ENCODE measurements at regions not wholly inside any gene's neighbourhood (a gene's known extent, or its start where the extent isn't known, plus 50 kb on each side); places are given as distances from the start of the nearest gene placed in this dataset.

GRCh38 chr11:97717922-97718321 lies 1302.8 kb upstream of the CNTN5 start:
- H3K18ac ChIP-seq (ENCODE audit: low read depth, low read length) = no peak overlapping the region
- ChIA-PET CTCF (interaction anchor here (0.6 kb wide), 1 partner anchor 28 kb away, joined by 4 read pairs; no protein-coding TSS in a partner anchor), POLR2A (ENCODE audit: unreplicated experiment) (no interaction called here)
- H2BK5ac ChIP-seq (ENCODE audit: low read depth, low read length, poor library complexity, severe bottlenecking) = no peak overlapping the region
- intact Hi-C loops (cut with micrococcal nuclease) = no loop called here
- in situ Hi-C loops (cut with MboI; ENCODE audit: low sequenced_read_pairs) = no loop called here
- no peak overlapping the region for H2AFZ ChIP-seq (replicated peaks; ENCODE audit: low read length, poor library complexity)
- H2BK15ac ChIP-seq (ENCODE audit: low read depth, low read length) = no peak overlapping the region
- no TSS peak for BruUV-seq (replicated peaks)
- H3K27ac ChIP-seq (ENCODE audit: insufficient read depth, low read length) = no peak overlapping the region
- no peak overlapping the region for H2BK120ac ChIP-seq (ENCODE audit: low read depth, low read length)
- H3K36me3 ChIP-seq (ENCODE audit: control insufficient read depth, insufficient read depth, low read length) = no peaks in the 10 kb centered on the region
- peaks cover 7% of the 10 kb centered on the region; the same call in 1 of the 2 replicates for H3K4me1 ChIP-seq (ENCODE audit: control insufficient read depth, insufficient read depth, low read length)
- no peaks in the 10 kb centered on the region for H3K9me1 ChIP-seq (ENCODE audit: insufficient read depth, low read length)
- no peak overlapping the region for H3K56ac ChIP-seq (ENCODE audit: extremely low read depth, insufficient read depth, low read length)
- no peak overlapping the region for H4K8ac ChIP-seq (ENCODE audit: low read depth in 2 of 2, low read length in 2 of 2)
- H3K27me3 ChIP-seq (ENCODE audit: control insufficient read depth, insufficient read depth, low read length) = no peaks in the 10 kb centered on the region
- H3K23ac ChIP-seq (ENCODE audit: low read depth, low read length) = no peak overlapping the region
- H3K4me2 ChIP-seq (ENCODE audit: low read depth, low read length) = no peak overlapping the region
- no peak for TF ChIP-seq RAD21 (IDR thresholded peaks at IDR 0.05; ENCODE audit: low read length)
- no peak for TF ChIP-seq ELK1 (IDR thresholded peaks at IDR 0.05; ENCODE audit: borderline replicate concordance, low read depth, low read length)
- no peak for TF ChIP-seq MAZ (IDR thresholded peaks at IDR 0.05; ENCODE audit: borderline replicate concordance, low read depth, low read length)
- TF ChIP-seq MXI1 (IDR thresholded peaks at IDR 0.05; ENCODE audit: borderline replicate concordance, low read depth, low read length) = no peak
- TF ChIP-seq MAFK (IDR thresholded peaks at IDR 0.05; ENCODE audit: low read depth, low read length) = no peak
- no peak for TF ChIP-seq NFE2L2 (IDR thresholded peaks at IDR 0.05; ENCODE audit: low read depth, low read length)
- TF ChIP-seq CEBPB (IDR thresholded peaks at IDR 0.05; ENCODE audit: low read depth, low read length) = no peak
- no peak for TF ChIP-seq RCOR1 (IDR thresholded peaks at IDR 0.05; ENCODE audit: insufficient replicate concordance, low read length)
- TF ChIP-seq BHLHE40 (IDR thresholded peaks at IDR 0.05; ENCODE audit: low read depth, low read length) = no peak
- no peak for TF ChIP-seq CHD1 (IDR thresholded peaks at IDR 0.05; ENCODE audit: low read depth, low read length)
- no peak for TF ChIP-seq USF2 (IDR thresholded peaks at IDR 0.05; ENCODE audit: low read depth, low read length)
- TF ChIP-seq RFX5 (IDR thresholded peaks at IDR 0.05; ENCODE audit: low read depth, low read length) = no peak
- TF ChIP-seq, protein P1, sequence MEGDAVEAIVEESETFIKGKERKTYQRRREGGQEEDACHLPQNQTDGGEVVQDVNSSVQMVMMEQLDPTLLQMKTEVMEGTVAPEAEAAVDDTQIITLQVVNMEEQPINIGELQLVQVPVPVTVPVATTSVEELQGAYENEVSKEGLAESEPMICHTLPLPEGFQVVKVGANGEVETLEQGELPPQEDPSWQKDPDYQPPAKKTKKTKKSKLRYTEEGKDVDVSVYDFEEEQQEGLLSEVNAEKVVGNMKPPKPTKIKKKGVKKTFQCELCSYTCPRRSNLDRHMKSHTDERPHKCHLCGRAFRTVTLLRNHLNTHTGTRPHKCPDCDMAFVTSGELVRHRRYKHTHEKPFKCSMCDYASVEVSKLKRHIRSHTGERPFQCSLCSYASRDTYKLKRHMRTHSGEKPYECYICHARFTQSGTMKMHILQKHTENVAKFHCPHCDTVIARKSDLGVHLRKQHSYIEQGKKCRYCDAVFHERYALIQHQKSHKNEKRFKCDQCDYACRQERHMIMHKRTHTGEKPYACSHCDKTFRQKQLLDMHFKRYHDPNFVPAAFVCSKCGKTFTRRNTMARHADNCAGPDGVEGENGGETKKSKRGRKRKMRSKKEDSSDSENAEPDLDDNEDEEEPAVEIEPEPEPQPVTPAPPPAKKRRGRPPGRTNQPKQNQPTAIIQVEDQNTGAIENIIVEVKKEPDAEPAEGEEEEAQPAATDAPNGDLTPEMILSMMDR (conservative IDR thresholded peaks at IDR 0.05; ENCODE audit: low read depth, low read length) = no peak
- TF ChIP-seq SMC3 (IDR thresholded peaks at IDR 0.05; ENCODE audit: low read depth, low read length) = no peak
- no peak for TF ChIP-seq FOS (IDR thresholded peaks at IDR 0.05; ENCODE audit: low read depth, low read length)
- H4K91ac ChIP-seq (ENCODE audit: insufficient read depth, low read depth, low read length) = no peak overlapping the region
- H4K20me1 ChIP-seq (ENCODE audit: insufficient read depth, low read length) = no peaks in the 10 kb centered on the region
- no peak overlapping the region for H3K14ac ChIP-seq (replicated peaks; ENCODE audit: low read depth, low read length)
- WGBS, 2 experiments (ENCODE audit: extremely low coverage in 2 of 2, insufficient read length in 1 of 2) = no CpG with 5 or more reads among the region's 26 CpGs
- H3K9ac ChIP-seq (ENCODE audit: low read depth, low read length) = no peak overlapping the region
- no peak overlapping the region for H2BK20ac ChIP-seq (ENCODE audit: low read depth, low read length)
- H4K5ac ChIP-seq (ENCODE audit: low read depth, low read length) = no peak overlapping the region
- H2AK5ac ChIP-seq (ENCODE audit: low read depth, low read length) = no peak overlapping the region
- H3K9me3 ChIP-seq (ENCODE audit: control insufficient read depth, insufficient read depth, low read length) = peaks cover 1% of the 10 kb centered on the region; the same call in 1 of the 2 replicates
- no peak overlapping the region for H3K4ac ChIP-seq (ENCODE audit: low read depth, low read length)
- H3K4me3 ChIP-seq (ENCODE audit: insufficient read depth, low read depth, low read length) = no peak overlapping the region
- ATAC-seq (ENCODE audit: low read depth) (no peak), DNase-seq (no peak)
- no peaks in the 10 kb centered on the region for H3K79me1 ChIP-seq (ENCODE audit: low read depth in 1 of 2, low read length in 2 of 2)
- no peak overlapping the region for H2AK9ac ChIP-seq (replicated peaks; ENCODE audit: low read depth, low read length, poor library complexity)
- dilution Hi-C loops (cut with HindIII; ENCODE audit: low sequenced_read_pairs, unreplicated experiment) = no loop called here

All from IMR-90 (cell line).